HEK293 (cell line): ENCODE measurements at regions not wholly inside any gene's neighbourhood (a gene's known extent, or its start where the extent isn't known, plus 50 kb on each side); places are given as distances from the start of the nearest gene placed in this dataset.

Experiments
- OVOL3 ChIP-seq: fragments of 450-650 bp; formaldehyde crosslinking; IDR thresholded peaks from 2 replicates; pipeline ENCODE4 v1.5.1; 2016; ENCODE audit warnings: missing biosample characterization, missing genetic modification characterization
- ZNF544 ChIP-seq: fragments of 450-650 bp; formaldehyde crosslinking; IDR thresholded peaks from 2 replicates; pipeline ENCODE4 v1.5.0; 2017; ENCODE audit warnings: missing biosample characterization, missing genetic modification characterization
- ZNF707 ChIP-seq: fragments of 450-650 bp; formaldehyde crosslinking; IDR thresholded peaks from 2 replicates; pipeline ENCODE4 v1.5.1; 2016; ENCODE audit warnings: missing biosample characterization, missing genetic modification characterization
- ZNF76 ChIP-seq: fragments of 450-650 bp; formaldehyde crosslinking; IDR thresholded peaks from 2 replicates; pipeline ENCODE4; 2016; ENCODE audit warnings: low read depth, missing biosample characterization, missing genetic modification characterization, borderline replicate concordance
- ZNF837 ChIP-seq: fragments of 450-650 bp; formaldehyde crosslinking; IDR thresholded peaks from 2 replicates; pipeline ENCODE4 v1.5.1; 2016; ENCODE audit warnings: missing biosample characterization, missing genetic modification characterization
- TF ChIP-seq, protein P1 (sequence below): fragments of 450-650 bp; formaldehyde crosslinking; IDR thresholded peaks from 2 replicates; pipeline ENCODE4 v1.5.1; 2016; ENCODE audit warnings: missing biosample characterization, missing genetic modification characterization
- TF ChIP-seq, protein P2 (sequence below): fragments of 450-650 bp; formaldehyde crosslinking; IDR thresholded peaks from 2 replicates; pipeline ENCODE4 v1.5.1; 2016; ENCODE audit warnings: missing biosample characterization, missing genetic modification characterization
- TF ChIP-seq, protein P3 (sequence below): fragments of 450-650 bp; formaldehyde crosslinking; IDR thresholded peaks from 2 replicates; pipeline ENCODE4 v1.5.1; 2016; ENCODE audit warnings: missing biosample characterization, missing genetic modification characterization
- TF ChIP-seq, protein P4 (sequence below): fragments of 450-650 bp; formaldehyde crosslinking; IDR thresholded peaks from 2 replicates; pipeline ENCODE4 v1.5.1; 2016; ENCODE audit warnings: missing biosample characterization, missing genetic modification characterization

DNA sequence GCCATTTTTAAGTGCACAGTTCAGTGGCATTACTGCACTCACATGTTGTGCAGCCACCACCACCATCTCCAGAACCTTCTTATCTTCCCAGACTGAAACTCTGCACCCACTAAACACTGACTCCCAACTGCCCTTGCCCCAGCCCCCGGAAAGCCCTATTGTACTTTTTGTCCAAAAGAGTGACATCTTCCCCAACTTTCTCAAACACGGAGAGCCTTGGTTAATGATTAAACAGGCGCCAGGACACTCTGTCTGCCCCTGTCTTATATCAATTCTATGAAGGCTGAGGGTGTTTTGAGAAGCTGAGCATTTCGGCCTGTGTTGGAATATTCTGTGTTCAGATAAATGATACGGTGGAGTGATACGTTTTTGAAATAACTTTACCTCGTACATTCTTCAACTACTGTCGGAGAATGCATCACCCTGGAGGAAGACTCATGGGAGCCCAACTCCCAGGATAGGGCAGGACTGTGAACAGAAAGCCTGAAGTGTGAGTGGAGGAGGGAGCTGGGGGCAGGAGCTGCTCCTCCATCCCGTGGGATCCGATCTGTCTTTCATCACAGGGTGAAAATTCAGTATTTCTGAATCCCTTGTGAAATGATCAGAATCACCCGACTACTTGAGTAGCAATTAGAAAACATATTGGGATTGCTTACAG lies 68.7 kb upstream of the FOXC1 start:
- TF ChIP-seq ZNF76 (tag by site-specific recombination) (no peak), ZNF544 (no peak), ZNF707 (tag by site-specific recombination) (no peak), OVOL3 (no peak), ZNF837 (tag by site-specific recombination) (no peak)
- TF ChIP-seq, protein P1, sequence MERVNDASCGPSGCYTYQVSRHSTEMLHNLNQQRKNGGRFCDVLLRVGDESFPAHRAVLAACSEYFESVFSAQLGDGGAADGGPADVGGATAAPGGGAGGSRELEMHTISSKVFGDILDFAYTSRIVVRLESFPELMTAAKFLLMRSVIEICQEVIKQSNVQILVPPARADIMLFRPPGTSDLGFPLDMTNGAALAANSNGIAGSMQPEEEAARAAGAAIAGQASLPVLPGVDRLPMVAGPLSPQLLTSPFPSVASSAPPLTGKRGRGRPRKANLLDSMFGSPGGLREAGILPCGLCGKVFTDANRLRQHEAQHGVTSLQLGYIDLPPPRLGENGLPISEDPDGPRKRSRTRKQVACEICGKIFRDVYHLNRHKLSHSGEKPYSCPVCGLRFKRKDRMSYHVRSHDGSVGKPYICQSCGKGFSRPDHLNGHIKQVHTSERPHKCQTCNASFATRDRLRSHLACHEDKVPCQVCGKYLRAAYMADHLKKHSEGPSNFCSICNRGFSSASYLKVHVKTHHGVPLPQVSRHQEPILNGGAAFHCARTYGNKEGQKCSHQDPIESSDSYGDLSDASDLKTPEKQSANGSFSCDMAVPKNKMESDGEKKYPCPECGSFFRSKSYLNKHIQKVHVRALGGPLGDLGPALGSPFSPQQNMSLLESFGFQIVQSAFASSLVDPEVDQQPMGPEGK (tag by site-specific recombination) = no peak
- TF ChIP-seq, protein P2, sequence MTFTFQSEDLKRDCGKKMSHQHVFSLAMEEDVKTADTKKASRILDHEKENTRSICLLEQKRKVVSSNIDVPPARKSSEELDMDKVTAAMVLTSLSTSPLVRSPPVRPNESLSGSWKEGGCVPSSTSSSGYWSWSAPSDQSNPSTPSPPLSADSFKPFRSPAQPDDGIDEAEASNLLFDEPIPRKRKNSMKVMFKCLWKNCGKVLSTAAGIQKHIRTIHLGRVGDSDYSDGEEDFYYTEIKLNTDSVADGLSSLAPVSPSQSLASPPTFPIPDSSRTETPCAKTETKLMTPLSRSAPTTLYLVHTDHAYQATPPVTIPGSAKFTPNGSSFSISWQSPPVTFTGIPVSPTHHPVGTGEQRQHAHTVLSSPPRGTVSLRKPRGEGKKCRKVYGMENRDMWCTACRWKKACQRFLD (tag by site-specific recombination) = no peak
- TF ChIP-seq, protein P3, sequence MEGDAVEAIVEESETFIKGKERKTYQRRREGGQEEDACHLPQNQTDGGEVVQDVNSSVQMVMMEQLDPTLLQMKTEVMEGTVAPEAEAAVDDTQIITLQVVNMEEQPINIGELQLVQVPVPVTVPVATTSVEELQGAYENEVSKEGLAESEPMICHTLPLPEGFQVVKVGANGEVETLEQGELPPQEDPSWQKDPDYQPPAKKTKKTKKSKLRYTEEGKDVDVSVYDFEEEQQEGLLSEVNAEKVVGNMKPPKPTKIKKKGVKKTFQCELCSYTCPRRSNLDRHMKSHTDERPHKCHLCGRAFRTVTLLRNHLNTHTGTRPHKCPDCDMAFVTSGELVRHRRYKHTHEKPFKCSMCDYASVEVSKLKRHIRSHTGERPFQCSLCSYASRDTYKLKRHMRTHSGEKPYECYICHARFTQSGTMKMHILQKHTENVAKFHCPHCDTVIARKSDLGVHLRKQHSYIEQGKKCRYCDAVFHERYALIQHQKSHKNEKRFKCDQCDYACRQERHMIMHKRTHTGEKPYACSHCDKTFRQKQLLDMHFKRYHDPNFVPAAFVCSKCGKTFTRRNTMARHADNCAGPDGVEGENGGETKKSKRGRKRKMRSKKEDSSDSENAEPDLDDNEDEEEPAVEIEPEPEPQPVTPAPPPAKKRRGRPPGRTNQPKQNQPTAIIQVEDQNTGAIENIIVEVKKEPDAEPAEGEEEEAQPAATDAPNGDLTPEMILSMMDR = no peak
- TF ChIP-seq, protein P4, sequence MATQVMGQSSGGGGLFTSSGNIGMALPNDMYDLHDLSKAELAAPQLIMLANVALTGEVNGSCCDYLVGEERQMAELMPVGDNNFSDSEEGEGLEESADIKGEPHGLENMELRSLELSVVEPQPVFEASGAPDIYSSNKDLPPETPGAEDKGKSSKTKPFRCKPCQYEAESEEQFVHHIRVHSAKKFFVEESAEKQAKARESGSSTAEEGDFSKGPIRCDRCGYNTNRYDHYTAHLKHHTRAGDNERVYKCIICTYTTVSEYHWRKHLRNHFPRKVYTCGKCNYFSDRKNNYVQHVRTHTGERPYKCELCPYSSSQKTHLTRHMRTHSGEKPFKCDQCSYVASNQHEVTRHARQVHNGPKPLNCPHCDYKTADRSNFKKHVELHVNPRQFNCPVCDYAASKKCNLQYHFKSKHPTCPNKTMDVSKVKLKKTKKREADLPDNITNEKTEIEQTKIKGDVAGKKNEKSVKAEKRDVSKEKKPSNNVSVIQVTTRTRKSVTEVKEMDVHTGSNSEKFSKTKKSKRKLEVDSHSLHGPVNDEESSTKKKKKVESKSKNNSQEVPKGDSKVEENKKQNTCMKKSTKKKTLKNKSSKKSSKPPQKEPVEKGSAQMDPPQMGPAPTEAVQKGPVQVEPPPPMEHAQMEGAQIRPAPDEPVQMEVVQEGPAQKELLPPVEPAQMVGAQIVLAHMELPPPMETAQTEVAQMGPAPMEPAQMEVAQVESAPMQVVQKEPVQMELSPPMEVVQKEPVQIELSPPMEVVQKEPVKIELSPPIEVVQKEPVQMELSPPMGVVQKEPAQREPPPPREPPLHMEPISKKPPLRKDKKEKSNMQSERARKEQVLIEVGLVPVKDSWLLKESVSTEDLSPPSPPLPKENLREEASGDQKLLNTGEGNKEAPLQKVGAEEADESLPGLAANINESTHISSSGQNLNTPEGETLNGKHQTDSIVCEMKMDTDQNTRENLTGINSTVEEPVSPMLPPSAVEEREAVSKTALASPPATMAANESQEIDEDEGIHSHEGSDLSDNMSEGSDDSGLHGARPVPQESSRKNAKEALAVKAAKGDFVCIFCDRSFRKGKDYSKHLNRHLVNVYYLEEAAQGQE (tag by site-specific recombination) = no peak
